DMS114 treated with DMSO at 0.1 percent for 48 hours (cell line): ENCODE measurements at regions not wholly inside any gene's neighbourhood (a gene's known extent, or its start where the extent isn't known, plus 50 kb on each side); places are given as distances from the start of the nearest gene placed in this dataset.

Experiments
- DNase-seq: peaks from one replicate; lab custom pipeline; 2025; ENCODE audit not compliant: unreplicated experiment; lab: John Stamatoyannopoulos, UW

GRCh38 chr5:62685221-62685620, 106.6 kb downstream of the LRRC70 start:
- DNase-seq, result no peak

DNA sequence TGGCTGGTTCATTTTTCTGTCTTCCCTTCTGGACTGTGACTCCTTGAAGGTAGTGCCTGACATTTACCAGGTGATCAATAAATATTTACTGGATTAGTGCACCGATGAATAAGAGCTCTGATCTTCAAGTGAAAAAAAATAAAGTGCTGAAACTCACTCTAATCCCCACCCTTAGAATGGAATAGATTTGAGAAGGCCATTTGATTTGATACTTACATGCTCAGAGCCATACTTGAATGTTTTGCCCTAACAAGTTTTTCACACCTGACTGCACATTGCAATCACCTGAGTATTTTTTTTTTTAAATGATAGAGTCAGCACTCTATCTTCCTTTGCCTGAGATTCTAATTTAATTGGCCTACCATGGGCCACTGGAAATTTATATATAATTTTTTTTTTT, 105.7 kb downstream of the LRRC70 start:
- DNase-seq, result no peak

- no peak for DNase-seq
Measured at GRCh38 chr5:62682059-62682458, 103.4 kb downstream of the LRRC70 start.

DNA sequence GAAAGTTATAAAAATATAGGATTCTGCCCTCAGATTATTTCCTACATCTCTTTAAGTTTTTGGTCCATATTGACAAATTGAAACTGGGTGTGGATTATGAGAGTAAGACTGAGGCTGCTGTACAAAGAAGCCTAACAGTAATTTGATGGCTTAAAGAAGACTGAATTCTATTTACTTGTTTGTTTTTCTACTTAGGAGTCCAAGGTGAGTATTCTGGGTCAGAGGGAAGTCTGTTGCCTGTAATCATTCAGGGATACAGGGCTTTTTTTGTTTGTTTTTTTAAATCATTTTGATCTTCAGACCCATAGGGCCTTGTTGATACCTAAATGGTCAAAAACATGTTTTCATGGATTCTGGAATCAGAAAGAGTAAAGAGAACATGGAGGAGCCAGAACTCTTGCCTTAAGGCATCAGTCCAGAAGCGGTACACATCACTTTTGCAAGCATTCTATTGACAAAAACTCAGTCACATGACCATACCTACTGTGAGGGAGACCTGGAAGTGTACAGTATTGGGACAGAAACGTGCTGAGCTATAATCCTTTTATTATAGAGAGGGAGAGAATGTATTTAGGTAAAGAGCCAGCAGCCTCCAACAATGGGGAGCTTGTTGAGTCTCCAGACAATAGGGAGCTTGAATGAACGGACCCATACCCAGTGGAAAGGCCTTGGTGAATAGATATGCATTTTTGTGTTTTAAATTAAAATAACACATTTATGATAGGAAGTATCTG, 102.7 kb downstream of the LRRC70 start:
- DNase-seq, result no peak

DNA sequence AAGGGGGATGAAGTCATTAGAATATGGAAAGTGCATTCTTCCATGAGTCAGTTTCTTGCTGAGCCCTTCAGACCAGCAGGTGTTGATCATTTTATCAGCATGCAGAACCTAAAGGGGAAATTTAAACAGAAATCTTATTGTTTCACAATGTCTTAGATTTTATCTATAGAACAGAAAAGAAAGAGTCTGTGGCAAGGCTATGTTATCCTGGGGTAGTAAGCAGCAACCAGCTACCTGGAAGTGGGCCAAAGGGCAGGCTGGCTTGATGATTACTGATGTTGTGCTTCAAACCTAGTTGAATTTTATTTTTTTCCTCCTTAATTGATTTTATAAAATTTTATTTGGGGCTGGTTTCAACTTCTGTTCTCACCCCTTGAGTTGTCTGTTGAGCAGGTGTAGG, 101.5 kb downstream of the LRRC70 start:
- no peak for DNase-seq
